Cerebellar nuclear complex (tissue), 1 donor: ENCODE measurements at regions not wholly inside any gene's neighbourhood (a gene's known extent, or its start where the extent isn't known, plus 50 kb on each side); places are given as distances from the start of the nearest gene placed in this dataset.
"Not testable (repeated sequence)": the region's sequence is repeated elsewhere in the genome, so short reads cannot be mapped to it uniquely, and the experiment has no call there.

Source experiments
- DNase-seq, 2 experiments: peaks; one replicate each; lab custom pipeline; 2025; lab: John Stamatoyannopoulos, UW

GRCh38 chr10:8173243-8173865 is 118.9 kb downstream of the GATA3 start:
- no peak for DNase-seq

DNA sequence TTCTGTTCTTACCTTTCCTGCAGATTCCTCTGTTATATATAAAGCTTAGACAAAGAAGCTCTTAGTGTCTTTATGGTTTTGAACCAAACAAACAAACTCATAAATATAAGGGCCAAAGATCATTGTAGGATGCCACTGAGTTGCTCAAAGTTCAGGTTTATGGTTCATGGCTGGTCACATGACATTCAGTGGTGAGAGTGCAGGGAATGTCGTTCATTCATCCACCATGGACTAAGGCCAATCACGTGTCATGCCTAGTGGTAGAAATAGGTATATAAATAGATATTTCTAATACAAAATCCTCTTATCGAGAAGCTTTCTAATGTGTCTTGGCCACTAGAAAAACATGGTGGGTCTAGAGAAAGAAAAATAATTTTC is 119.4 kb downstream of the GATA3 start:
- no peak for DNase-seq

DNA sequence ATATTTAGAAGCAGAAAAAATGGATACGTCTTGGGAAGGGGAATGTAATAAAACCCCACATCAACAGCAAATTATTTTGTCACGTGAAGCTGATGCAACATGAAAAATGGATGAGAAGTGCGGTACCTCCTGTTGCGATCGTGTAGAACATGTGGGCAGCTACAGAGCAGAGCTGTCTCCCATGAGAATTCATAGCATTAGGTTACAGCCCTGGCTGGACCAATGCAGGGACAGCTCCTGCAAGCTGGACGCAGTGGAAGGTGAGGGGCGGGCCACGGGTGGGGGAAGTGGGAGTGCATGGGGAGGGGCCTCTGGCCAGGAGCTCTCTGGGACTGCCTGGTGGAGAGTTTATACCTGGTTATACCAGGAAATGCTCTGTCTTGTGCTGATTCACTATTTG is 120.3 kb downstream of the GATA3 start:
- DNase-seq = no peak

DNA sequence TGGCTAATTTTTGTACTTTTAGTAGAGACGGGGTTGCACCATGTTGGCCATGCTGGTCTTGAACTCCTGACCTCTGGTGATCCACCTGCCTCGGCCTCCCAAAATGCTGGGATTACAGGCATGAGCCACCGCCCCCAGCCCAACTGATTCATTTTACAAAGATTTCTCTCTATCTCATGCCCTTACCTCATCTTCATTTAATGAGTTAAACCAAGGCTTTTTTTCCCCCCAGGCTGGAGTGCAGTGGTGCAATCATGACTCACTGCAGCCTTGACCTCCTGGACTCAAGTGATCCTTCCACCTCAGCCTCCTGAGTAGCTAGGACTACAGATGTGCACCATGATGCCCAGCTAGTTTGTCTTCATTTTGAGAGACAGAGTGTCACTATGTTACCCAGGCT is 123.0 kb downstream of the GATA3 start:
- not testable (repeated sequence) for DNase-seq

DNA sequence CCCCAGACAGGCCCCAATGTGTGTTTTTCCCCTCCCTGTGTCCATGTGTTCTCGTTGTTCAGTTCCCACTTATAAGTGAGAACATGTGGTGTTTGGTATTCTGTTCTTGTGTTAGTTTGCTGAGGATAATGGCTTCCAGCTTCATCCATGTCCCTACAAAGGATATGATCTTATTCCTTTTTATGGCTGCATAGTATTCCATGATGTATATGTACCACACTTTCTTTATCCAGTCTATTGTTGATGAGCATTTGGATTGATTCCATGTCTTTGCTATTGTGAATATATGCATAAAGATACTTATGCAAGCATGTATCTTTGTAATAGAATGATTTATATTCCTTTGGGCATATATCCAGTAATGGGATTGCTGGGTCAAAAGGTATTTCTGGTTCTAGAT is 125.3 kb downstream of the GATA3 start:
- DNase-seq = not testable (repeated sequence)

GRCh38 chr10:8180360-8181109 is 126.0 kb downstream of the GATA3 start:
- DNase-seq = no peak

DNA sequence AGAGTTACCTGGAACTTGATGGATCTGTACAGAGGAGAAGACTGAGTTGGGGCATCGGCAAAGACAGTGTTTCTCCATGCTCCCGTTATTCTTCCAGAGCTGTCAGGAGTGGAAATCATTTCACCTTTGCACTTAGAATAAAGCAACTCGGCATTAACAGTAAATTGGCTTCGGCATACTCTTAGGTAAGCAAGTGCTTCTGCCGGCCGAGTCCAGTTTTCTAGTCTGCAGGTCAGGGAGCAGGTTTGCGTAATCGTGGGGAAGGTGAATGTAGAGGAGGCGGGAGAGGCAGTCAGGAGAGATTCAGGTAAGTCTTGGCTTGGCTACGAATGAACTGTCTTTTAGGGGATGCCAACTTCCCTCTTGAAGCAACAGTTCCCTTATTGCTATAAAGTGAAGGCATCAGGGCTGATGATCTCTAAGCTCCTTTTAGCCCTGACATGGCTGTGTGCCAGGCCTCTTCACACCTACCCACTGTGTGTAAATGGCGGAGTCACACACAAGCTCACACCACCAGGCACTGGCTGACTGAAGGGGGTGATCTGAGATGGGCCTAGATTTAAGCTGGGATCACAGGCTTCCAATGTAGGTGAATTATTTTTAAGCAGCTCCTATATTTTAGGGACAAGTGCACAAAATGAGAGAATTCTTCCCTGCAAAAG is 127.1 kb downstream of the GATA3 start:
- no peak for DNase-seq

GRCh38 chr10:8182806-8183205 is 128.3 kb downstream of the GATA3 start:
- DNase-seq = no peak

DNA sequence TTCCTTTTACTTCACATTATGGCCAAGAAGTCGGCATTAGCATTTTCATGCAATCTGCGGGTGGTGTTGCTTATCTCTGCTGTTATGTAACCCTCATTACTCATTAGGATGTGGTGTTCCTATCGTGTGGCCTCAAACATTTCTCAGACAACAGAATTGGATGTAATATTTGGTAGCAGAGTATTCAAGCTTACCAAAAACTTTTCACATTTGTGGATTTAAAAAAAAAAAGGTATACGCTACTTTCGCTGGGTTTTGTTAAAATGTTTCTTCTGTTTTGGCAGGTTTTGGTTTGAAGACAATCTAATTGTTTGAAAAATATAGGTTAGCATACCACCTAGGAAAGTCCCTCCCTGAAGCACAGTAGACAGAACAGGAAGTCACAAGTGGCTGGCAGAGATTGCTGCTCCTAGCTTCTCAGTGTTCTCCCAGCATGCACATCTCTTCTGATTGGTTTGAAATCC is 128.8 kb downstream of the GATA3 start:
- DNase-seq = no peak

- DNase-seq = no peak
These were observed 132.7 kb downstream of the GATA3 start for GRCh38 chr10:8187171-8187666.

- DNase-seq = no peak
These were observed 135.0 kb downstream of the GATA3 start for GRCh38 chr10:8189458-8189857.

- DNase-seq = no peak
These were observed 137.8 kb downstream of the GATA3 start for GRCh38 chr10:8192301-8192700.

DNA sequence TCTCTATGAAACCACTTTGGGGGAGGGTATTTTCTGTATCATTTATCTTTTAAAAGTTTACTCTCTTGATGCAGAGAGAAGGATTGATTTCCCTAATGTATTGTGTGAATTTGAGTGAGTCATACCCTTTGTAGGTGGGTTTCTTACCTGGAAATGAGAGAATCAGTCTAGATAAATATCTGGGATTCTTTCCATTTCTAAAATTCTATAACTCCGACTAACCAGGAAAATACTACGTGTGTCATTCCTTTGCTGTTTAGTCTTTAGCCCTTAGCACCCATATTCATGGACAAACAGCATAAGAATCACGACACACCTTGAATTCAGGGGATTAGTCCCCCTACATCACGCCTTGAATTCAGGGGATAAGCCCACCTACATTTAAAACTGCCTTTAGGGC is 139.1 kb downstream of the GATA3 start:
- DNase-seq = no peak

- DNase-seq = no peak
These were observed 139.6 kb downstream of the GATA3 start for GRCh38 chr10:8194050-8194449.

DNA sequence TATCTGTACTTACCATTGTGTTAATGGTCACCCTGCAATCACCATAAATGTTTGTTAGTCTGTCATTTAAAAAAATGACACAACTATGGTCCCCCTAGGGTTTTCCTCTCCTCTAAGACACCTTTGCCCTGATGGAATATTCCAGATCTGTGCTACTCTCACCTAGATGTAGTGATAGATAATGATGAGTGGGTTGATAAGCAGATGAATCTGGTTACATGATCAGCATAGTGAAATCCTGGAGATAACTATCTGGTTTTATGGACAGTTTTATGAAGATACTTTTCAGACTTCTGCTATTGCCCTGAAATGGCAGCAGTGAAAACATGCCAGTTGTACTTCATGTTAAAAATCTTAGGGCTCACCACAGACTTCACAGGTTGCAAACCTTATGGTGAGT is 152.4 kb downstream of the GATA3 start:
- no peak for DNase-seq

DNA sequence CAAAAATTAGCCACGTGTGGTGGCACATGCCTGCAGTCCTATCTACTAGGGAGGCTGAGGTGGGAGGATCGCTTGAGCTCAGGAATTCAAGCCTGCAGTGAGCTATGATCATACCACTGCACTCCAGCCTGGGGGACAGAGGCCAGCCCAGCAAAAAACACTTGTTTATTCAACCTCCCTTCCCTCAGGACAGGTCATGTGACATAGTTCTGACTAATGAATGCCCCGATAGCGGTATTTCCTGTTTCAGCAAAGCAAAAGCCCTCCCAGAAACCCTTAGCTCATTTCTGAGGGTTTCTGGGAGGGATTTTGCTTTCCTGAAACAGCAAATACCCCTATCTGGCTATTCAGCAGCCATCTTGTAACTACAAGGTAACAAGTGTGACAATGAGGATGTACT is 157.1 kb downstream of the GATA3 start:
- DNase-seq = no peak

DNA sequence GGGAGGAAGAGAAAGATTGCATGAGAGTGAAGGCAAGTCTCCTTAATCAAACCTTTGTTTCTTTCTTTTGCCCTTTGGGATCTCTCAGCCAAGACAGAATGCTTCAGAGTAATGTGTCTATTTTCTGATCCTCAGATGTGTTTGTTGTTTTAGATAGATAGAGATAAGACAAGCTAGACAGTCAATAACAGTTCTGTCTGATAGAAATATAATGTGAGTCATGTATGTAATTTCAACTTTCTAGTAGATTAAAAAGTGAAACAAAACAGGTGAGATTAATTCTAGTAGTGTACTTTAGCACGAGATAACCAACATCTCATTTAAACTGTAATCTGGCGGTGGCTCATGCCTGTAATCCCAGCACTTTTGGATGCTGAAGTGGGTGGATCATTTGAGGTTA is 159.2 kb downstream of the GATA3 start:
- no peak for DNase-seq

DNA sequence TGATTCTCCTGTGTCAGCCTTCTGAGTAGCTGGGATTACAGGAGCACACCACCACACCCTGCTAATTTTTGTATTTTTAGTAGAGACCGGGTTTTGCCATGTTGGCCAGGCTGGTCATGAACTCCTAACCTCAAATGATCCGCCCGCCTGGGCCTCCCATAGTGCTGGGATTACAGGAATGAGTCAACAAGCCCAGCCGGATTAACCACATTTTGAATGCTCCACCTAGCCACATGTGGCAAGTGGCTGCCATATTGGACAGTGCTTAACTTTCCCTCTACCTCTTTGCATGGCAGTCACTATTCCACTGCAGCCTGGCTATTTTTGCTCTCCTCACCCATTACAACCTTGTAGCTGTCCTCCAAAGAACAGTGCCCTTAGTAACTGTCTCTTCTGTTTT is 160.1 kb downstream of the GATA3 start:
- no peak for DNase-seq

- DNase-seq = no peak
These were observed 162.4 kb downstream of the GATA3 start for GRCh38 chr10:8216893-8217292.

DNA sequence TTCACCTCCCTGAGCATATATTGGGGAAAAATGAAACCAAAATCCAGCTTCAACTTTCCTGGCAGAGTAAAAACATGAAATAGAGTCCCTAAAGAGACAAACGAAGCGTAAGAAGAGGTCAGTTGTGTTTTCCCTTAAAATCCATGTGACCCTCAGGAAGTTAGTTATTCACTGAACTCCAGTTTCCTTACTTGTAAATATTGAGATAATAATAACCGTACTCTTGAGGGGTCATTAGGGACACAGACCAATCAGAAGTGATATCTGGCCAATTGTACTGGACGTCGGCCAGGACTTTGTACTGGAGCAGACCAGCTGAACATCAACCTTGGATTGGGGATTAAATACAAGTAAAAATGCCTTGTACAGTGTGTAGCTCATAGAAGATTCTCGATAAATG is 167.0 kb downstream of the GATA3 start:
- DNase-seq = no peak

- DNase-seq = no peak
These were observed 170.1 kb downstream of the GATA3 start for GRCh38 chr10:8224591-8224990.

DNA sequence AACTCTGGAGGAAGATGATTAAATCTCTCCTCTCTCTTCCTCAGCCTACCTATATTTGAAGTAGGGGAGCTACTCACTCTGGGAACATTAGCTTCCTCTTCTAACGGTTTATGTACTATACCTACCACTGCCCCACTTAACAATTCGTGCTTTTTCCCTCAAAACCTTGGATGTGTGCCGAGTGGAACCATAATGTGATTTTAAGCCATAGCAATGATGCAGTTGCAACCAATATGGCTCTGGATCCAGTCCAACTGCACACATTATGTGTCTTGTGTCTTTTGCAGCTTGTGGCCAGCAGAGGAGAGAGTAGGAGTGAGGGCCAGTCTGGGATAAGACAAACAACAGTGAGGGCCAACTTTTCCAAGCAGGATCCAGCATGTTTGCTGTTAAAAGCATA is 170.7 kb downstream of the GATA3 start:
- DNase-seq = no peak

DNA sequence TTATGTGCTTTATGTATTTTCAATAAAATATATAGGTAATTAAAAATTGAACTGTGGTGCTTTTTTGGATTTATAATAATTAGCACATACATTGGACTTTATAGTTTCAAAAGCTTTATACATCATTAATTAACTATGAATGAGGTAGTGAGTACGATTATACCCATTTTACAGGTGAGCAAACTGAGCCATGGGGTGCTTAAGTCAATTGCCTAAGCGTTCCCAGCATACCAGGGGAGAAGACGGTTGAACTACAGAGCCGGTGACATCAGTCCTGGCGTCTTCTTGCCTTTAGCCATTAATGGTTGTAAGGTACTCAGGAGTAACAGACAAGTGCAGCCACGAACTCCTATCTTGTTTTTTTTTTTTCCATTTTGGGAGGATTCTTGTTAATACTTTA is 172.8 kb downstream of the GATA3 start:
- no peak for DNase-seq
